H1 (cell line): ENCODE measurements at regions not wholly inside any gene's neighbourhood (a gene's known extent, or its start where the extent isn't known, plus 50 kb on each side); places are given as distances from the start of the nearest gene placed in this dataset.

Experiments used
- CHD7 ChIP-seq: fragments of 300-600 bp; sonication (generic); IDR thresholded peaks from 2 replicates; pipeline ENCODE4 v1.7.1; 2012; ENCODE audit warnings: low read length, moderate library complexity, mild to moderate bottlenecking, inconsistent platforms; ENCODE audit not compliant: insufficient replicate concordance
- KDM5A ChIP-seq: fragments of 200-600 bp; IDR thresholded peaks from 2 replicates; pipeline ENCODE4 v1.7.1; 2012; ENCODE audit warnings: mild to moderate bottlenecking, low read length, inconsistent platforms, mixed read lengths
- RAD21 ChIP-seq, 2 experiments: IDR thresholded peaks in 1 of 2; conservative IDR thresholded peaks in 1 of 2; 2 replicates each; pipeline ENCODE4 v1.6.1; 2011; ENCODE audit warnings: low read depth in 2 of 2, low read length in 2 of 2, improper control_type of control experiment in 1 of 2, inconsistent platforms in 1 of 2, mild to moderate bottlenecking in 1 of 2, moderate library complexity in 1 of 2
- TAF1 ChIP-seq: IDR thresholded peaks from 2 replicates; pipeline ENCODE4 v1.6.1; 2011; ENCODE audit warnings: mild to moderate bottlenecking, low read depth, low read length
- TBP ChIP-seq: IDR thresholded peaks from 2 replicates; pipeline ENCODE4 v1.6.1; 2011; ENCODE audit warnings: low read depth, low read length, improper control_type of control experiment
- TEAD4 ChIP-seq: IDR thresholded peaks from 2 replicates; pipeline ENCODE4 v1.6.1; 2012; ENCODE audit warnings: low read depth, low read length, inconsistent platforms, mixed read lengths

DNA sequence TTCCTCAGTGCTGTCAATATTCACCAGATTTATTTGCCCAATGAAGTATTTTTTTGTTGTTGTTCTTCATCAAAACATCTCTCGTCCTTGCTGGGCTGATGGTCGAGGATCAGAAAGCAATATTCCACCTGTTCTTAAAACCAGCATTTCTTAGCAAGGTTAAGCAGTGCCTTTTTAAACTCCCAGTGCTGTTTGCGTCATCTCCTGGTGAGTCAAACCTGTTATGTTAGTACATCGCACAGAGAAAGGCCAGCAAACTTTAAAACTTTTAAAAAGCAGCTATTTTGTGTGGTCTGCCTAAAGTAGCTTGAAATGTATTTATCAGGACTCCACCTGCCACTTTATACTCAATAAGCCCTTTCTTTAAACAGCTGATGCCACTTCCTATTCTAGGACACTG lies 802.0 kb downstream of the KCNA4 start (continued):
- no peak for TF ChIP-seq CHD7
- no peak for TF ChIP-seq TAF1
- TF ChIP-seq TEAD4 = no peak
- no peak for TF ChIP-seq TBP
- TF ChIP-seq RAD21 (IDR thresholded peaks at IDR 0.05 in 1 of 2, conservative IDR thresholded peaks at IDR 0.05 in 1 of 2; ENCODE audit: low read depth in 2 of 2, low read length in 2 of 2) = no peak
- TF ChIP-seq KDM5A = no peak
- TF ChIP-seq, all 59 proteins: peak for 0
